ENCODE measurements at regions not wholly inside any gene's neighbourhood (a gene's known extent, or its start where the extent isn't known, plus 50 kb on each side); places are given as distances from the start of the nearest gene placed in this dataset.

GRCh38 chr10:21280971-21281572, 244.4 kb downstream of the SKIDA1 start:
- no peak overlapping the region for H3K27ac ChIP-seq (ENCODE audit: control insufficient read depth, insufficient read depth)
- H3K4me2 ChIP-seq (ENCODE audit: control insufficient read depth, insufficient read depth), result no peak overlapping the region
- 43% methylated on average over 2 of the region's 2 CpGs for WGBS (ENCODE audit: insufficient coverage, insufficient replicate concordance, low lambda C conversion rate, missing lambda C conversion rate)
- H3K4me1 ChIP-seq (ENCODE audit: control insufficient read depth, insufficient read depth, low read length), result no peaks in the 10 kb centered on the region
- H3K36me3 ChIP-seq (ENCODE audit: control insufficient read depth in 2 of 2, insufficient read depth in 2 of 2, low read length in 1 of 2), result no peaks in the 10 kb centered on the region
- H3K27me3 ChIP-seq (replicated peaks in 1 of 2; ENCODE audit: control insufficient read depth in 2 of 2, insufficient read depth in 2 of 2, low read length in 1 of 2), result no peaks in the 10 kb centered on the region
- BruUV-seq (replicated peaks), result no TSS peak
- DNase-seq (ENCODE audit: low read depth, low spot score), result no peak
- in situ Hi-C loops (cut with MboI) (loop anchor here (25.0 kb wide), 1 partner anchor 206 kb away; no protein-coding TSS in a partner anchor), intact Hi-C loops (cut with micrococcal nuclease; ENCODE audit: unreplicated experiment) (loop anchor here (5.0 kb wide), 1 partner anchor 671 kb away; no protein-coding TSS in a partner anchor)
- ChIA-PET SMC1A (ENCODE audit: uncharacterized antibody, unreplicated experiment) (no interaction called here), RAD21 (ENCODE audit: unreplicated experiment) (no interaction called here), CTCF (interaction anchor here (1.4 kb wide), 1 partner anchor 213 kb away, joined by 4 read pairs; no protein-coding TSS in a partner anchor), POLR2A (interaction anchor here (0.6 kb wide), 1 partner anchor 1432 kb away, joined by 4 read pairs; no protein-coding TSS in a partner anchor)
- no peaks in the 10 kb centered on the region for H3K9me3 ChIP-seq (replicated peaks; ENCODE audit: control insufficient read depth, insufficient read depth, low read length)
- H3K9ac ChIP-seq (ENCODE audit: control insufficient read depth, insufficient read depth, low read length), result no peak overlapping the region
- no peaks in the 10 kb centered on the region for H3K79me2 ChIP-seq (ENCODE audit: control insufficient read depth, insufficient read depth, low read length)
- no peak for TF ChIP-seq ATF7 (IDR thresholded peaks at IDR 0.05; ENCODE audit: low read depth)
- no peak for TF ChIP-seq RELA (IDR thresholded peaks at IDR 0.05; ENCODE audit: borderline replicate concordance, partially characterized antibody)
- TF ChIP-seq DPF2 (IDR thresholded peaks at IDR 0.05), result no peak
- TF ChIP-seq, protein P1, sequence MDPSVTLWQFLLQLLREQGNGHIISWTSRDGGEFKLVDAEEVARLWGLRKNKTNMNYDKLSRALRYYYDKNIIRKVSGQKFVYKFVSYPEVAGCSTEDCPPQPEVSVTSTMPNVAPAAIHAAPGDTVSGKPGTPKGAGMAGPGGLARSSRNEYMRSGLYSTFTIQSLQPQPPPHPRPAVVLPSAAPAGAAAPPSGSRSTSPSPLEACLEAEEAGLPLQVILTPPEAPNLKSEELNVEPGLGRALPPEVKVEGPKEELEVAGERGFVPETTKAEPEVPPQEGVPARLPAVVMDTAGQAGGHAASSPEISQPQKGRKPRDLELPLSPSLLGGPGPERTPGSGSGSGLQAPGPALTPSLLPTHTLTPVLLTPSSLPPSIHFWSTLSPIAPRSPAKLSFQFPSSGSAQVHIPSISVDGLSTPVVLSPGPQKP (IDR thresholded peaks at IDR 0.05; ENCODE audit: low read depth, low read length), result no peak
- TF ChIP-seq STAT3 (IDR thresholded peaks at IDR 0.05; ENCODE audit: low read depth, low read length), result no peak
- TF ChIP-seq TARDBP (IDR thresholded peaks at IDR 0.05; ENCODE audit: borderline replicate concordance), result no peak
- no peak for TF ChIP-seq PAX5 (IDR thresholded peaks at IDR 0.05; ENCODE audit: borderline replicate concordance, low read depth, low read length)
- no peak for TF ChIP-seq RCOR1 (conservative IDR thresholded peaks at IDR 0.05; ENCODE audit: low read depth, low read length)
- TF ChIP-seq JUNB (IDR thresholded peaks at IDR 0.05), result no peak
- no peak for TF ChIP-seq USF1 (IDR thresholded peaks at IDR 0.05; ENCODE audit: borderline replicate concordance, extremely low read length, insufficient read depth, low read depth, low read length)
- TF ChIP-seq, protein P2, sequence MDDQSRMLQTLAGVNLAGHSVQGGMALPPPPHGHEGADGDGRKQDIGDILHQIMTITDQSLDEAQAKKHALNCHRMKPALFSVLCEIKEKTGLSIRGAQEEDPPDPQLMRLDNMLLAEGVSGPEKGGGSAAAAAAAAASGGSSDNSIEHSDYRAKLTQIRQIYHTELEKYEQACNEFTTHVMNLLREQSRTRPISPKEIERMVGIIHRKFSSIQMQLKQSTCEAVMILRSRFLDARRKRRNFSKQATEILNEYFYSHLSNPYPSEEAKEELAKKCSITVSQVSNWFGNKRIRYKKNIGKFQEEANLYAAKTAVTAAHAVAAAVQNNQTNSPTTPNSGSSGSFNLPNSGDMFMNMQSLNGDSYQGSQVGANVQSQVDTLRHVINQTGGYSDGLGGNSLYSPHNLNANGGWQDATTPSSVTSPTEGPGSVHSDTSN (IDR thresholded peaks at IDR 0.05; ENCODE audit: insufficient replicate concordance, low read depth, low read length), result no peak
- TF ChIP-seq HDAC6 (IDR thresholded peaks at IDR 0.05; ENCODE audit: unreplicated experiment), result no peak
- TF ChIP-seq SREBF1 (IDR thresholded peaks at IDR 0.05; ENCODE audit: low read length), result no peak
- TF ChIP-seq PKNOX1 (IDR thresholded peaks at IDR 0.05), result no peak
- no peak for TF ChIP-seq POLR2AphosphoS2 (IDR thresholded peaks at IDR 0.05; ENCODE audit: low read depth, low read length)
- TF ChIP-seq, protein P3, sequence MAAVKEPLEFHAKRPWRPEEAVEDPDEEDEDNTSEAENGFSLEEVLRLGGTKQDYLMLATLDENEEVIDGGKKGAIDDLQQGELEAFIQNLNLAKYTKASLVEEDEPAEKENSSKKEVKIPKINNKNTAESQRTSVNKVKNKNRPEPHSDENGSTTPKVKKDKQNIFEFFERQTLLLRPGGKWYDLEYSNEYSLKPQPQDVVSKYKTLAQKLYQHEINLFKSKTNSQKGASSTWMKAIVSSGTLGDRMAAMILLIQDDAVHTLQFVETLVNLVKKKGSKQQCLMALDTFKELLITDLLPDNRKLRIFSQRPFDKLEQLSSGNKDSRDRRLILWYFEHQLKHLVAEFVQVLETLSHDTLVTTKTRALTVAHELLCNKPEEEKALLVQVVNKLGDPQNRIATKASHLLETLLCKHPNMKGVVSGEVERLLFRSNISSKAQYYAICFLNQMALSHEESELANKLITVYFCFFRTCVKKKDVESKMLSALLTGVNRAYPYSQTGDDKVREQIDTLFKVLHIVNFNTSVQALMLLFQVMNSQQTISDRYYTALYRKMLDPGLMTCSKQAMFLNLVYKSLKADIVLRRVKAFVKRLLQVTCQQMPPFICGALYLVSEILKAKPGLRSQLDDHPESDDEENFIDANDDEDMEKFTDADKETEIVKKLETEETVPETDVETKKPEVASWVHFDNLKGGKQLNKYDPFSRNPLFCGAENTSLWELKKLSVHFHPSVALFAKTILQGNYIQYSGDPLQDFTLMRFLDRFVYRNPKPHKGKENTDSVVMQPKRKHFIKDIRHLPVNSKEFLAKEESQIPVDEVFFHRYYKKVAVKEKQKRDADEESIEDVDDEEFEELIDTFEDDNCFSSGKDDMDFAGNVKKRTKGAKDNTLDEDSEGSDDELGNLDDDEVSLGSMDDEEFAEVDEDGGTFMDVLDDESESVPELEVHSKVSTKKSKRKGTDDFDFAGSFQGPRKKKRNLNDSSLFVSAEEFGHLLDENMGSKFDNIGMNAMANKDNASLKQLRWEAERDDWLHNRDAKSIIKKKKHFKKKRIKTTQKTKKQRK (IDR thresholded peaks at IDR 0.05; ENCODE audit: low read depth, low read length), result no peak
- no peak for FAIRE-seq
- no peak for ATAC-seq
- no peaks in the 10 kb centered on the region for H4K20me1 ChIP-seq (ENCODE audit: control insufficient read depth, insufficient read depth)
- H3K4me3 ChIP-seq, result no peak overlapping the region
- H2AFZ ChIP-seq (ENCODE audit: control insufficient read depth, low read depth, low read length), result no peak overlapping the region
